ENCODE measurements at regions not wholly inside any gene's neighbourhood (a gene's known extent, or its start where the extent isn't known, plus 50 kb on each side); places are given as distances from the start of the nearest gene placed in this dataset.

DNA sequence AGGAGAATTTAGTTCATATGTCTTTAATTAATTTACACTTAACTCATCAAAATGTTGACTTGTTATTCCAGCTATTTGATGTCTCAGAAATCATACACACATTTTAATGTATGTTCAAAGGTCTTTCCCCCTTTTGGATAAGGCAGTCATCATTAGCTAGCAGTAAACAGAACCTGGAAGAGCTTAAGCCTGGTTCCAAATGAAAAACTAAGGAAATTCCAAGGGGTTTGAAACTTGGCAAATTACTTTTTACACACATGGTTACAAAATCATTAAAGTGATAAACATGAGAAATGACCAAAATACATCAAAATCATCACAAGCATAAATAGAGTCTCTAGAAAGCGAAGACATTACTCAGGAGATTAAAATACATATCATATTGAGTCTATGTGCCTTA lies 359.8 kb upstream of the ZNF608 start:
- Mint-ChIP-seq H3K36me3 (ENCODE audit: insufficient read depth) (no peaks in the 10 kb centered on the region), H3K27ac (ENCODE audit: low read depth) (no peak overlapping the region), H3K4me3 (no peak overlapping the region), H3K27me3 (no peaks in the 10 kb centered on the region), H3K9me3 (peaks cover 8% of the 10 kb centered on the region), H3K4me1 (no peaks in the 10 kb centered on the region)
- DNase-seq (ENCODE audit: low spot score in 2 of 2) (no peak), ATAC-seq (replicated peaks; ENCODE audit: extremely low read depth, poor library complexity, severe bottlenecking) (no peak)

DNA sequence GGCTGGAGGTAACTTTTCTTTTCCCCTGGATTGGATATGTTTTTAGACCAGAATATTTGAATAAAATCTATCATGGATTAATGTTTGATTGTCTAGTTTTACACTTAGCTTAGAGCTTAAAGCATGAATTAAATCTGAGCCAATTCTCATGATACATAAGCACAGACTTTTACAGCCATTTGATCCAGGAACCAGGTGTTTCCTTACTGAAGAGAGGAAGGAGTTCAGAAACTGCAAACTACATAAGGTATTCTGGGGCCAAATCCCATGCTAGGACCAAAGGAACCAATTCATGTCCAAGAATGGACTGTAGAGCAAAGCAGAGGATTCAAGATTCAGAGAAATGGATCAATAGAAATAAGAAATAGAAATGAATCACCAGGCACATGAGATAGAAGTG lies 360.4 kb upstream of the ZNF608 start:
- ATAC-seq (replicated peaks; ENCODE audit: extremely low read depth, poor library complexity, severe bottlenecking), result no peak
- Mint-ChIP-seq H3K27me3 (no peaks in the 10 kb centered on the region), H3K9me3 (peaks cover 14% of the 10 kb centered on the region), H3K4me1 (no peaks in the 10 kb centered on the region), H3K36me3 (ENCODE audit: insufficient read depth) (no peaks in the 10 kb centered on the region), H3K27ac (ENCODE audit: low read depth) (no peak overlapping the region), H3K4me3 (no peak overlapping the region)
- DNase-seq (ENCODE audit: low spot score in 2 of 2), result no peak

DNA sequence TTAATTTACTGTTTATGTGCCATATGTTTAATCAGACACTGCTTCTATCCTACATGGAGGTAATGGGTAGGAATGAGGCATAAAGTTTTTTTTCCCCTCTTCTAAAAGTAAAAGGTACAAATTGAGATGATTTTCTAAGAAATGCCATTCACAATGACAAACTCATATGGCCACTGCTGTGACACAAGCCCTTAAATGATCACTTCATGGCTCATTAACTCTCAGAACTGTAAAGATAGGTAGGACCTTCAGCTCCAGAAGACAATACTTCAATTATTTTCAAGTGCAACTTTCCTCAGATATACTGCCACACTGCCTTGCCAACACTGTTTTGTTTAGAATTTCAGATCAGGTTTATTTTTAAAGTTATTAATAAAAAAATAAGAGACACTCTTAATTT lies 362.9 kb upstream of the ZNF608 start:
- no peaks in the 10 kb centered on the region for H3K36me3 Mint-ChIP-seq (ENCODE audit: insufficient read depth)
- H3K4me1 Mint-ChIP-seq, result no peaks in the 10 kb centered on the region
- H3K9me3 Mint-ChIP-seq, result peaks cover 15% of the 10 kb centered on the region
- DNase-seq (ENCODE audit: low spot score in 2 of 2) (no peak), ATAC-seq (replicated peaks; ENCODE audit: extremely low read depth, poor library complexity, severe bottlenecking) (no peak)
- H3K27me3 Mint-ChIP-seq, result no peaks in the 10 kb centered on the region
- no peak overlapping the region for H3K27ac Mint-ChIP-seq (ENCODE audit: low read depth)
- H3K4me3 Mint-ChIP-seq, result no peak overlapping the region

DNA sequence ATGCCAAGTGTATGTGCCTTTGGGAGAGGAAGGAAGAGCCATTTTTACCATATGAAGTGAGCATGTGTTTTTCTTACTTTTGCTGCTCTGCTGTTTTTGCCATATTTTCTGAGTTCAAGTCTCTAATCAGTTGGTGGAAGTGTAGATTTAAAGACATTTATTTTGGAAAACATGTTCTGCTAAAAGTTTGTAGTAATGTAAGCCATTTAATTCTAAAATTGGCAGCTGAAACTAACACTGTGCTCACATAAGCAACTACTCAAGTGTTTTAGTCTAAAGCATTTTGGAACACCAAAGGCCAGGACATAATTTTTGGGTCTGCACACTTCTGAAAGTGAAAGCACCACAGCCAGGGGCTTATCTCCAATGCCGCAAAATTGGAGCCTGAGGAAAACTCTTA lies 363.4 kb upstream of the ZNF608 start:
- DNase-seq (ENCODE audit: low spot score in 2 of 2) (no peak), ATAC-seq (replicated peaks; ENCODE audit: extremely low read depth, poor library complexity, severe bottlenecking) (no peak)
- H3K4me1 Mint-ChIP-seq, result no peaks in the 10 kb centered on the region
- no peaks in the 10 kb centered on the region for H3K27me3 Mint-ChIP-seq
- H3K36me3 Mint-ChIP-seq (ENCODE audit: insufficient read depth), result no peaks in the 10 kb centered on the region
- no peak overlapping the region for H3K4me3 Mint-ChIP-seq
- peaks cover 15% of the 10 kb centered on the region for H3K9me3 Mint-ChIP-seq
- no peak overlapping the region for H3K27ac Mint-ChIP-seq (ENCODE audit: low read depth)

DNA sequence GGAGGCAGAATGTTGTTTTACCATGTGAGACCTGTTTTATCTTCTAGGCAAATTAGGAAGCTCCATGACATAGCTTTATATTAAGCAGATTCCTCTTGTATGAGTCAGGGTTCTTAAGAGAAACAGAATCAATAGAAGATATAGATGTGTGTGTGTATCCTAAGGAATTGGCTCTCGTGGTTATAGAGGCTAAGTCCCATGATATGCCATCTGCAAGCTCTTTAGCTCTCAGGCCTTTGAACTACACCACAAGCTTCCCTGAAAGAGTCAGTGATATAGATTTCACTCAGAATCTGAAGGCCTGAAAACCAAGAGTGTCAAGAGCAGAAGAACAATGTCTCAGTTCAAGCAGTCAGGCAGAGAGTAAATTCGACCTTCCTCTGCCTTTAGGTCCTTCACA lies 365.8 kb upstream of the ZNF608 start:
- DNase-seq (ENCODE audit: low spot score in 2 of 2), result no peak
- H3K36me3 Mint-ChIP-seq (ENCODE audit: insufficient read depth), result no peaks in the 10 kb centered on the region
- H3K27ac Mint-ChIP-seq (ENCODE audit: low read depth), result no peak overlapping the region
- ATAC-seq (replicated peaks; ENCODE audit: extremely low read depth, poor library complexity, severe bottlenecking), result no peak
- H3K9me3 Mint-ChIP-seq, result peaks cover 10% of the 10 kb centered on the region
- no peak overlapping the region for H3K4me3 Mint-ChIP-seq
- H3K4me1 Mint-ChIP-seq, result no peaks in the 10 kb centered on the region
- no peaks in the 10 kb centered on the region for H3K27me3 Mint-ChIP-seq

DNA sequence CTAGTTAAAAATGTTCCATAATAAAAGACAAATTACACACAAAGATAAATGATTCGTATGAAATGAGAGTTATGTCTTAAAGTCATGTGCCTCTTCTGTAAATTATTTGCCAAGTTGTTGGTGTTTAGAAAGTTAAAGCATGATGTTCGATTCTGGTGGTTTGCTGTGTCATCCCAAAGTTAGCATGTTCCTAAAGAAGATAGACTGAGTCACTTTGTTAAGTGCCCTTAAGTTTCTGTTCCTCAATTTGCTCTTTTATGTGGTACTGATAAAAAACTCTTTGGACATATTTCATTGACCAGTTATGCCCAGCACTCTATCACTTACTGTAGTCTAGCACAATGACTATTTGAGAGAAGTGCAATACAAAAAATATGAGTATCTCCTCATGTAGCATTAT lies 366.9 kb upstream of the ZNF608 start:
- Mint-ChIP-seq H3K4me3 (no peak overlapping the region), H3K4me1 (no peaks in the 10 kb centered on the region), H3K27ac (ENCODE audit: low read depth) (no peak overlapping the region), H3K9me3 (peaks cover 19% of the 10 kb centered on the region), H3K27me3 (no peaks in the 10 kb centered on the region), H3K36me3 (ENCODE audit: insufficient read depth) (no peaks in the 10 kb centered on the region)
- DNase-seq (ENCODE audit: low spot score in 2 of 2), result no peak
- no peak for ATAC-seq (replicated peaks; ENCODE audit: extremely low read depth, poor library complexity, severe bottlenecking)

DNA sequence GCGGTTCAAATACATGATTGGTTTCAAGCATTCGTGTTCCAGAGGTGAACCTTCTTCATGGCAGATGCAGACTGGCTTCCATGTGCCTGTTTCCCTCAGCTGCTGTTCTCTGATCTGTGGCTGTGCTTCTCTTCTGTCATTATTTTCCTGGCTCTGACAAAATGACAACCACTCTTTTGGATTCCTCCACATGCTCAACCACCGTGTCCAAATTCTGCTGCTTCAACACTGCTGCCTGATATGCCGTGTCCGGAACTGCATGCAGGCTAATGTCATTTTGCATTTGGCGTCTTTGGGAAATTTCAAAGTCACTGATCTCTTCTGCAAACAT lies 368.7 kb upstream of the ZNF608 start:
- H3K36me3 Mint-ChIP-seq (ENCODE audit: insufficient read depth), result no peaks in the 10 kb centered on the region
- no peak overlapping the region for H3K4me3 Mint-ChIP-seq
- DNase-seq (ENCODE audit: low spot score in 2 of 2) (no peak), ATAC-seq (replicated peaks; ENCODE audit: extremely low read depth, poor library complexity, severe bottlenecking) (no peak)
- H3K4me1 Mint-ChIP-seq, result no peaks in the 10 kb centered on the region
- no peak overlapping the region for H3K27ac Mint-ChIP-seq (ENCODE audit: low read depth)
- H3K27me3 Mint-ChIP-seq, result no peaks in the 10 kb centered on the region
- H3K9me3 Mint-ChIP-seq, result peaks cover 21% of the 10 kb centered on the region

DNA sequence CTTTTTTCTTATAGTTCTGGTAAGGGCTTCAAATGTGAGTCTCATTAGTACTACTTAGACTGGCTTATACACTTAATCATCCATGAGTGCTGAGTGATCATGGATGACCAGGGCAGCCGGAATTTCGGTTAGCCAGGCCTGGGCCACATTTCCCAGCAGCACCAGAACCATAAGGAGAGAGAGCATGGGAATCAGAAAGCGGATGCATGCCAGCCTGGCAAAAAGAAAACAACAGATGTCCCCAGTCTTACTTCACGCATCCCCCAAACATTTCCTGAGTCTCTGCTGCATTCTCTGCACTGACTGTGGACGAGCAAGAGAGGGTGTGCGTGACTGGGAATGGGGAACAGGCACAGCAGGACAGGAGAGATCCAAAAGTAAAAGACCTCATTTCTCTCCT lies 371.1 kb upstream of the ZNF608 start:
- Mint-ChIP-seq H3K4me1 (no peaks in the 10 kb centered on the region), H3K9me3 (peaks cover 13% of the 10 kb centered on the region), H3K27me3 (no peaks in the 10 kb centered on the region), H3K27ac (ENCODE audit: low read depth) (no peak overlapping the region), H3K4me3 (no peak overlapping the region), H3K36me3 (ENCODE audit: insufficient read depth) (no peaks in the 10 kb centered on the region)
- no peak for DNase-seq (ENCODE audit: low spot score in 2 of 2)
- ATAC-seq (replicated peaks; ENCODE audit: extremely low read depth, poor library complexity, severe bottlenecking), result no peak

DNA sequence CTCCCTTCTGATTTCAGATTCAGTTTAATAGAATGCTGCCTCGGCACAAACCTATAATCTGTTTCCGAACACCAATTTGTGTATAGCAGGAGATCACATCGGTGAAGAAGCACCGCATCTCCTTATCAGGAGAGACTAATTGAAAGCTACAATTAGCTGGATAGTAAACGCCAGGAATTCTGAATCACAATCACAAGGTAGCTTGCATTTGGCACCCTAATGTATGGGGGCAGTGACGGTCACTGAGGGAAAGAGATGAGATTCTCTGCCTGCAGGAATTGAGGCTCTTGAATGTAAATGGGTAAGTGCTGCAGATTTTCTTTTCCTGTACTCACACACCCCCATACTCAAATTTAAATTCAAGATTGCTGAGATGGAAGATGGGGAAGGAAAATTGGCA lies 373.6 kb upstream of the ZNF608 start:
- H3K4me3 Mint-ChIP-seq, result no peak overlapping the region
- H3K4me1 Mint-ChIP-seq, result no peaks in the 10 kb centered on the region
- no peaks in the 10 kb centered on the region for H3K27me3 Mint-ChIP-seq
- H3K27ac Mint-ChIP-seq (ENCODE audit: low read depth), result no peak overlapping the region
- no peak for DNase-seq (ENCODE audit: low spot score in 2 of 2)
- ATAC-seq (replicated peaks; ENCODE audit: extremely low read depth, poor library complexity, severe bottlenecking), result no peak
- peaks cover 13% of the 10 kb centered on the region for H3K9me3 Mint-ChIP-seq
- no peaks in the 10 kb centered on the region for H3K36me3 Mint-ChIP-seq (ENCODE audit: insufficient read depth)

DNA sequence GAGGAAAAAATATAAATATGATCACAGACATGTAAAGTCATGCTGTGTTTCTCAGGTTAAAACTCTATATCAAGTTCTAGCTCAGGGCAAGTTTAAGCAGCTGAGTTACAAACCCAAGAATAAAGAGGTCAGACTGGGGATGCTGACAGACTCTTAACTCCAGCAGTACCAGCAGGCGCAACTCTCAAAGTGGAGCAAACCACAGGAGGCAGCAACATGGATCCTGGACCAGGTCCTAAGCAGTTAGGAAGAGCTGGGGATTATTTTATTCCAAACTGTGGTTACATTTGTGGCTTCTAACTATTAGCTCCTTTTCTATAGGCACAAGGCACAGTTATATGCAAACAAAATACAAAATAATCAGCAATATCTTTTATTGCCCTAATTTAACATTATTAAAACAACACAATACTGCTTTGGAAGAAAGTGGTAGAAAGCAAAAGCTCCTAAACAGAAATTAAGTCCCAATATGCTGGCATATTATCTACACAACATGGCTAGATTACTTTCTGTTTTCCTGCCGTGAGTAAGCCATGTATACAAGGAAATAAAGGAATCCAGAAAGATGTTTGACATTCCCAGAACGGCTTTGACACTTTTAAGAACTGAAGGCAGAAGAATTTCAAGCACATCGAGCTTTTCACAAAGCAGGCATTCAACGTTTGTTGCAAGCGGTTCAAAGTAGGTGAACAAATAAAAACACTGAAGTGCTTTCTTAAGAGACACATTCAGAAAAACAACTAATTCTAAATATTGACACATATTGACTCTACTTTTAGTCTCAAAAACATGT lies 378.8 kb upstream of the ZNF608 start:
- Mint-ChIP-seq H3K27ac (ENCODE audit: low read depth) (no peak overlapping the region), H3K36me3 (ENCODE audit: insufficient read depth) (no peaks in the 10 kb centered on the region), H3K4me1 (no peaks in the 10 kb centered on the region), H3K9me3 (peaks cover 6% of the 10 kb centered on the region), H3K4me3 (no peak overlapping the region), H3K27me3 (no peaks in the 10 kb centered on the region)
- ATAC-seq (replicated peaks; ENCODE audit: extremely low read depth, poor library complexity, severe bottlenecking), result no peak
- DNase-seq (ENCODE audit: low spot score in 2 of 2), result no peak

DNA sequence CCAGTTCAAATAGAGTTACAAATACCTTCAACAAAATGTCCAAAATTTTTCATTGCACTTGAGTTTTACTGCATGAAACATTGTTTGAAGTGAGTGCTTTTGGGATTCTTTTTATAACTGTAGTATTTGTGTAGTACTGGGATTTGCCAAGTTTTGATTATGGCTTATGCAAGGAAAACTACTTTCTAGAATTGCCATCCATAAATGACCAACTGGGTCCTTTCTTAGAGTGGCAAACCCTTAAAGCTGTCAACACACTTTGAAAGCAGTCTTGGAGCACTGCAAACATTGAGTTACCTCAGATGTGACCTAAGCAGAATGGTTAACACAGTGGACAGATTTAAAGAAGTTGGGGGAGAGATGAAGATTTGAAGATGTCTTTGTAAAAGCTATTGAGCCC lies 379.6 kb upstream of the ZNF608 start:
- Mint-ChIP-seq H3K36me3 (ENCODE audit: insufficient read depth) (no peaks in the 10 kb centered on the region), H3K27ac (ENCODE audit: low read depth) (no peak overlapping the region), H3K27me3 (no peaks in the 10 kb centered on the region), H3K9me3 (peaks cover 6% of the 10 kb centered on the region), H3K4me1 (no peaks in the 10 kb centered on the region), H3K4me3 (no peak overlapping the region)
- ATAC-seq (replicated peaks; ENCODE audit: extremely low read depth, poor library complexity, severe bottlenecking) (no peak), DNase-seq (ENCODE audit: low spot score in 2 of 2) (no peak)

DNA sequence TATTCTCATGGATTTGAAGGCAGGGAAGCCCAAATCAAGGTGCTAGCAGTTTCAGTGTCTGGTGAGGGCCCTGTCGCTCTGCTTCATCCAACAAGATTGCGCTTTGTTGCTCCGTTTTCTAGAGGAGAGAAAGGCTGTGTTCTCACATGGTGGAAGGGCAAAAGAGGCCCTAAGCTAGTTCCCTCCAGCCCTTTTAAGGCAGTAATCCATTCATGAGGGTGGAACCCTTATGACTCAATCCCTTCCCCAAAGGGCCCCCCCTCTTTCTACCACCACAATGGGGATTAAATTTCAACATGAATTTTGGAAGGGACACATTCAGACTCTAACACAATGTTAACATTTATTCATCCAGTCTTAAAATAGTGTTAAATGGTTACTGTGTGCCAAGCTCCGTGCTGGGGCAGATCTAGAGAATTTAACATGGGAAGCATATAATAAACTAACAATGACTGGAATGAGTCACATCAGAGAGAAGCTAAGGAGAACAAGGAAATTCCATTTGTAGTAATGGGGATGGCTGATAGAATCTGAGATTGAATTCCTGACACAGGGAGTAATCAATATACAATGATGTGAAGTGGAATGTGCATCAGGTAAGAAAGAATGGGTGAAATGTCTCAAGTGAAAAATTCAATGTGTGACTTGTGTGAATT lies 382.8 kb upstream of the ZNF608 start:
- Mint-ChIP-seq H3K4me1 (no peaks in the 10 kb centered on the region), H3K36me3 (ENCODE audit: insufficient read depth) (no peaks in the 10 kb centered on the region), H3K27ac (ENCODE audit: low read depth) (no peak overlapping the region), H3K4me3 (no peak overlapping the region), H3K9me3 (peaks cover 6% of the 10 kb centered on the region), H3K27me3 (no peaks in the 10 kb centered on the region)
- ATAC-seq (replicated peaks; ENCODE audit: extremely low read depth, poor library complexity, severe bottlenecking) (no peak), DNase-seq (ENCODE audit: low spot score in 2 of 2) (no peak)

DNA sequence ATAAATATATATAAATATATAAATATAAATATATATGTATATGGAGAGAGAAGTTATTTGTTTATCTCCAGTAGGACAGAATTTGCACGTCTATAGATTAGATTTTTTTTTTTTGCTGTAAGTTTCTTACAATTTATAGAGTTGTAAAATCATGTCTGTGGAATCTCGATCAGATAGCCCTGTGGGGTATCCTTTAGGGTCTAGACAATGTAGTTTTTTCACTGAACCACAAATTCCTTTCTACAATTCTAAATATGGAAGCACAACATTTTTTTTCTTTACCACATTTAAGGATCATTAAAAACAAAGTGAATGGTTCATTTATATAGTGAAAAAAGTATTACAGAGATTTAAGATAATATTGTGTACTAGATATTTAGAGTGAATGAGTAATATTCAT lies 384.2 kb upstream of the ZNF608 start:
- DNase-seq (ENCODE audit: low spot score in 2 of 2) (no peak), ATAC-seq (replicated peaks; ENCODE audit: extremely low read depth, poor library complexity, severe bottlenecking) (no peak)
- H3K36me3 Mint-ChIP-seq (ENCODE audit: insufficient read depth), result no peaks in the 10 kb centered on the region

More for the DNA sequence above, 384.2 kb upstream of the ZNF608 start:
- H3K4me1 Mint-ChIP-seq, result no peaks in the 10 kb centered on the region
- H3K9me3 Mint-ChIP-seq, result peaks cover 6% of the 10 kb centered on the region
- no peak overlapping the region for H3K4me3 Mint-ChIP-seq
- H3K27ac Mint-ChIP-seq (ENCODE audit: low read depth), result no peak overlapping the region
- no peaks in the 10 kb centered on the region for H3K27me3 Mint-ChIP-seq
